Gastroesophageal sphincter (tissue), 3 donors: ENCODE measurements at regions not wholly inside any gene's neighbourhood (a gene's known extent, or its start where the extent isn't known, plus 50 kb on each side); places are given as distances from the start of the nearest gene placed in this dataset.

ENCODE experiments used
- CTCF ChIP-seq, 4 experiments: fragments of 200-600 bp in 2 of 4; fragments of 450-650 bp in 2 of 4; sonication (generic) in 1 of 4; IDR thresholded peaks; one replicate each; pipeline ENCODE4 v1.5.1; 2017 to 2019; ENCODE audit warnings: antibody characterized with exemption in 4 of 4, mild to moderate bottlenecking in 2 of 4, moderate library complexity in 2 of 4
- POLR2A ChIP-seq, 2 donors: fragments of 450-650 bp; IDR thresholded peaks; one replicate each; pipeline ENCODE4 v1.6.1; 2017; ENCODE audit warnings: antibody characterized with exemption in 2 of 2, mild to moderate bottlenecking in 2 of 2, moderate library complexity in 1 of 2
- POLR2AphosphoS5 ChIP-seq: sonication (generic); formaldehyde crosslinking; IDR thresholded peaks from one replicate; pipeline ENCODE4 v1.6.1; 2017; ENCODE audit warnings: antibody characterized with exemption

- TF ChIP-seq CTCF (IDR thresholded peaks at IDR 0.05): no peak
- no peak for TF ChIP-seq POLR2A (IDR thresholded peaks at IDR 0.05)
- no peak for TF ChIP-seq POLR2AphosphoS5
Observed at GRCh38 chr7:84582747-84583146, 388.2 kb upstream of the SEMA3A start.
